ENCODE measurements at regions not wholly inside any gene's neighbourhood (a gene's known extent, or its start where the extent isn't known, plus 50 kb on each side); places are given as distances from the start of the nearest gene placed in this dataset.

GRCh38 chr3:110576960-110577359 lies 494.7 kb upstream of the NECTIN3 start:
- DNase-seq (ENCODE audit: extremely low spot score), result no peak
- CTCF ChIA-PET, result no interaction called here
- POLR2A ChIA-PET, result no interaction called here
- no peak for TF ChIP-seq HDGF (IDR thresholded peaks at IDR 0.05; ENCODE audit: borderline replicate concordance)

- ChIA-PET CTCF (no interaction called here), POLR2A (no interaction called here)
- DNase-seq (ENCODE audit: extremely low spot score), result no peak
Observed at GRCh38 chr3:110577854-110578253, 493.8 kb upstream of the NECTIN3 start.

GRCh38 chr3:110579840-110580550 lies 491.6 kb upstream of the NECTIN3 start:
- ChIA-PET CTCF (no interaction called here), POLR2A (no interaction called here)
- no peak for DNase-seq (ENCODE audit: extremely low spot score)
- no peak for TF ChIP-seq FOXK2 (IDR thresholded peaks at IDR 0.05)
- no peak for TF ChIP-seq FOXM1 (IDR thresholded peaks at IDR 0.05; ENCODE audit: borderline replicate concordance)
- TF ChIP-seq SP1 (IDR thresholded peaks at IDR 0.05), result no peak
- no peak for TF ChIP-seq HDGF (IDR thresholded peaks at IDR 0.05; ENCODE audit: borderline replicate concordance)
- TF ChIP-seq SUZ12 (IDR thresholded peaks at IDR 0.05), result no peak
- TF ChIP-seq PKNOX1 (IDR thresholded peaks at IDR 0.05), result no peak
- TF ChIP-seq LEF1 (IDR thresholded peaks at IDR 0.05; ENCODE audit: borderline replicate concordance), result no peak
- TF ChIP-seq TARDBP (IDR thresholded peaks at IDR 0.05), result no peak
- no peak for TF ChIP-seq CTBP1 (IDR thresholded peaks at IDR 0.05; ENCODE audit: borderline replicate concordance)
- TF ChIP-seq FOXA1 (IDR thresholded peaks at IDR 0.05), result no peak
- no peak for TF ChIP-seq NFRKB (IDR thresholded peaks at IDR 0.05)
- TF ChIP-seq ARNT (IDR thresholded peaks at IDR 0.05), result no peak

More at GRCh38 chr3:110577854-110578253, 493.8 kb upstream of the NECTIN3 start:
- TF ChIP-seq SP1 (IDR thresholded peaks at IDR 0.05) (no peak), ARNT (IDR thresholded peaks at IDR 0.05) (no peak), FOXM1 (IDR thresholded peaks at IDR 0.05; ENCODE audit: borderline replicate concordance) (no peak), HDGF (IDR thresholded peaks at IDR 0.05; ENCODE audit: borderline replicate concordance) (no peak), ZNF384 (IDR thresholded peaks at IDR 0.05) (no peak), LEF1 (IDR thresholded peaks at IDR 0.05; ENCODE audit: borderline replicate concordance) (no peak), SUZ12 (IDR thresholded peaks at IDR 0.05) (no peak)

GRCh38 chr3:110583373-110583935 lies 488.2 kb upstream of the NECTIN3 start:
- POLR2A ChIA-PET, result no interaction called here
- DNase-seq (ENCODE audit: extremely low spot score), result no peak
- CTCF ChIA-PET, result no interaction called here
- TF ChIP-seq CTBP1 (IDR thresholded peaks at IDR 0.05; ENCODE audit: borderline replicate concordance), result no peak
- TF ChIP-seq SUZ12 (IDR thresholded peaks at IDR 0.05), result no peak
- no peak for TF ChIP-seq PKNOX1 (IDR thresholded peaks at IDR 0.05)
- no peak for TF ChIP-seq ZNF384 (IDR thresholded peaks at IDR 0.05)
- no peak for TF ChIP-seq TARDBP (IDR thresholded peaks at IDR 0.05)
- no peak for TF ChIP-seq L3MBTL2 (conservative IDR thresholded peaks at IDR 0.05)
- no peak for TF ChIP-seq ARNT (IDR thresholded peaks at IDR 0.05)
- TF ChIP-seq LEF1 (IDR thresholded peaks at IDR 0.05; ENCODE audit: borderline replicate concordance), result no peak
- no peak for TF ChIP-seq FOXK2 (IDR thresholded peaks at IDR 0.05)
- no peak for TF ChIP-seq ELF4 (IDR thresholded peaks at IDR 0.05)

GRCh38 chr3:110588906-110589305 lies 482.7 kb upstream of the NECTIN3 start:
- no peak for TF ChIP-seq TARDBP (IDR thresholded peaks at IDR 0.05)
- no peak for TF ChIP-seq PKNOX1 (IDR thresholded peaks at IDR 0.05)
- TF ChIP-seq LEF1 (IDR thresholded peaks at IDR 0.05; ENCODE audit: borderline replicate concordance), result no peak
- TF ChIP-seq FOXA1 (IDR thresholded peaks at IDR 0.05), result no peak
- no peak for TF ChIP-seq NFRKB (IDR thresholded peaks at IDR 0.05)
- no peak for TF ChIP-seq BHLHE40 (IDR thresholded peaks at IDR 0.05; ENCODE audit: borderline replicate concordance)
- TF ChIP-seq L3MBTL2 (conservative IDR thresholded peaks at IDR 0.05), result no peak
- no peak for TF ChIP-seq SUZ12 (IDR thresholded peaks at IDR 0.05)
- no peak for TF ChIP-seq ELF4 (IDR thresholded peaks at IDR 0.05)
- no peak for TF ChIP-seq ARNT (IDR thresholded peaks at IDR 0.05)
- no peak for TF ChIP-seq FOXK2 (IDR thresholded peaks at IDR 0.05)
- TF ChIP-seq ZNF384 (IDR thresholded peaks at IDR 0.05), result no peak
- TF ChIP-seq HDGF (IDR thresholded peaks at IDR 0.05; ENCODE audit: borderline replicate concordance), result no peak
- no peak for TF ChIP-seq CTBP1 (IDR thresholded peaks at IDR 0.05; ENCODE audit: borderline replicate concordance)
- TF ChIP-seq SP1 (IDR thresholded peaks at IDR 0.05), result no peak
- DNase-seq (ENCODE audit: extremely low spot score), result no peak
- CTCF ChIA-PET, result no interaction called here
- POLR2A ChIA-PET, result no interaction called here

GRCh38 chr3:110589341-110589740 lies 482.3 kb upstream of the NECTIN3 start:
- CTCF ChIA-PET, result no interaction called here
- TF ChIP-seq CTBP1 (IDR thresholded peaks at IDR 0.05; ENCODE audit: borderline replicate concordance), result no peak
- no peak for TF ChIP-seq ELF4 (IDR thresholded peaks at IDR 0.05)
- TF ChIP-seq PKNOX1 (IDR thresholded peaks at IDR 0.05), result no peak
- no peak for DNase-seq (ENCODE audit: extremely low spot score)
- POLR2A ChIA-PET, result no interaction called here

Measured in HEK293T (cell line).